NB4 (cell line): ENCODE measurements at regions not wholly inside any gene's neighbourhood (a gene's known extent, or its start where the extent isn't known, plus 50 kb on each side); places are given as distances from the start of the nearest gene placed in this dataset.

Experiments
- DNase-seq: peaks from one replicate; pipeline ENCODE4 v3.0.0; 2010; ENCODE audit warnings: low read depth
- H3K4me3 ChIP-seq: one replicate; pipeline ENCODE4 v1.5.1; 2011; ENCODE audit warnings: mild to moderate bottlenecking, low read depth, low read length, moderate library complexity
- MYC ChIP-seq: IDR thresholded peaks from 2 replicates; pipeline ENCODE4 v1.6.1; 2011; ENCODE audit warnings: low read depth, low read length
- POLR2A ChIP-seq: IDR thresholded peaks from 2 replicates; pipeline ENCODE4 v1.6.1; 2011; ENCODE audit warnings: mild to moderate bottlenecking; ENCODE audit not compliant: insufficient read length; ENCODE audit errors: extremely low read depth
- TF ChIP-seq, protein P1 (sequence below): IDR thresholded peaks from one replicate; pipeline ENCODE4 v1.5.1; 2012; ENCODE audit warnings: low read depth, low read length
- TF ChIP-seq, protein P2 (sequence below): IDR thresholded peaks from 2 replicates; pipeline ENCODE4 v1.6.1; 2011; ENCODE audit warnings: low read depth, low read length

DNA sequence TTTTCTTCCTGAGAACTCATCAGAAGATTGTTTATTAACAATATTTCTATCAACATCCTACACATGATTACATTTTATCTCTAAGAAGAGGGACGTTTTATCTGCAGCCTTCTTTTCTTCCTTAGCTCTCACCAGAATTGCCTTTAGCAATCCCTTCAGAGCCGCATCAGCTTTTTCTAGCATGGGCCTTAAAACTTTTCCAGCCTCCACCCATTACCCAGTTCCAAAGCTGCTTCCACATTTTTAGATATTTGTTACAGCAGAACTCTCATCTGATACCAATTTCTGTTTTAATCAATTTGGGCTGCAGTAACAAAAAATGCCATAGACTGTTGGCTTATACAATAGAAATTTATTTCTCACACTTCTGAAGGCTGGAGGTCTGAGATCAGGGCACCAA is 281.5 kb downstream of the THBS2 start:
- DNase-seq = no peak
- TF ChIP-seq, protein P1, sequence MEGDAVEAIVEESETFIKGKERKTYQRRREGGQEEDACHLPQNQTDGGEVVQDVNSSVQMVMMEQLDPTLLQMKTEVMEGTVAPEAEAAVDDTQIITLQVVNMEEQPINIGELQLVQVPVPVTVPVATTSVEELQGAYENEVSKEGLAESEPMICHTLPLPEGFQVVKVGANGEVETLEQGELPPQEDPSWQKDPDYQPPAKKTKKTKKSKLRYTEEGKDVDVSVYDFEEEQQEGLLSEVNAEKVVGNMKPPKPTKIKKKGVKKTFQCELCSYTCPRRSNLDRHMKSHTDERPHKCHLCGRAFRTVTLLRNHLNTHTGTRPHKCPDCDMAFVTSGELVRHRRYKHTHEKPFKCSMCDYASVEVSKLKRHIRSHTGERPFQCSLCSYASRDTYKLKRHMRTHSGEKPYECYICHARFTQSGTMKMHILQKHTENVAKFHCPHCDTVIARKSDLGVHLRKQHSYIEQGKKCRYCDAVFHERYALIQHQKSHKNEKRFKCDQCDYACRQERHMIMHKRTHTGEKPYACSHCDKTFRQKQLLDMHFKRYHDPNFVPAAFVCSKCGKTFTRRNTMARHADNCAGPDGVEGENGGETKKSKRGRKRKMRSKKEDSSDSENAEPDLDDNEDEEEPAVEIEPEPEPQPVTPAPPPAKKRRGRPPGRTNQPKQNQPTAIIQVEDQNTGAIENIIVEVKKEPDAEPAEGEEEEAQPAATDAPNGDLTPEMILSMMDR = no peak
- TF ChIP-seq MYC = no peak
- TF ChIP-seq POLR2A = no peak
- TF ChIP-seq, protein P2, sequence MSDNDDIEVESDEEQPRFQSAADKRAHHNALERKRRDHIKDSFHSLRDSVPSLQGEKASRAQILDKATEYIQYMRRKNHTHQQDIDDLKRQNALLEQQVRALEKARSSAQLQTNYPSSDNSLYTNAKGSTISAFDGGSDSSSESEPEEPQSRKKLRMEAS = no peak
- H3K4me3 ChIP-seq = no peak overlapping the region

GRCh38 chr6:168971549-168971948 is 282.1 kb downstream of the THBS2 start:
- DNase-seq = no peak
- no peak overlapping the region for H3K4me3 ChIP-seq
- no peak for TF ChIP-seq POLR2A
- TF ChIP-seq, protein P2 = no peak
- TF ChIP-seq, protein P1 = no peak
- no peak for TF ChIP-seq MYC

DNA sequence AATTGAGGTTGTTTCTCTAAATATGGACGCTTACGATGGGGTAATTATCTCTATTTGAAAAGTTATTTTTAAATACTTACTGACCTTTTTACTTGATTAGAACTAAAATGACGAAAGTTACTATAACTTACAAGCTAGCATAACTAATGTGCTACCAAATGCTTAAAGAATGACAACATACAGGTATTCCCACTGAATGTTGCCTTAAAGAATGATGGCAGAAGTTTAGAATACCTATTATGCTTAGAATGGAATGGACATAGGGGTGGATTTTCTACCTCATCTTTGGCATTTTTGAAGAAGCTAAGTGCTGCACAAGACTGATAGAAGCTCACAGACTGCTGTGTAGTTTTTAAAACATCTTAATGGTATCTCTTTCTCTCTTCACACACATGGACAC is 284.8 kb downstream of the THBS2 start:
- no peak for DNase-seq
- TF ChIP-seq MYC (no peak), POLR2A (no peak)
- TF ChIP-seq, protein P1 = no peak
- TF ChIP-seq, protein P2 = no peak

GRCh38 chr6:168968228-168968627 is 285.4 kb downstream of the THBS2 start:
- TF ChIP-seq, protein P1 = no peak
- TF ChIP-seq POLR2A (no peak), MYC (no peak)
- TF ChIP-seq, protein P2 = peak; percentile 67
- DNase-seq = peak; percentile 25
- H3K4me3 ChIP-seq = no peak overlapping the region

More for the DNA sequence above, 284.8 kb downstream of the THBS2 start:
- no peak overlapping the region for H3K4me3 ChIP-seq

GRCh38 chr6:168967281-168967925 is 286.2 kb downstream of the THBS2 start:
- no peak overlapping the region for H3K4me3 ChIP-seq
- TF ChIP-seq POLR2A (no peak), MYC (no peak)
- TF ChIP-seq, protein P1 = no peak
- TF ChIP-seq, protein P2 = no peak
- peak; percentile 31 for DNase-seq
